CD14-positive monocyte (primary cell): ENCODE measurements at regions not wholly inside any gene's neighbourhood (a gene's known extent, or its start where the extent isn't known, plus 50 kb on each side); places are given as distances from the start of the nearest gene placed in this dataset.

Experiments
- DNase-seq, 3 donors: peaks; one replicate each; pipeline ENCODE4 v3.0.0-alpha.2; 2011 to 2022
- H2AFZ ChIP-seq: 2 replicates; pipeline ENCODE4 v1.6.0; 2012; ENCODE audit warnings: mild to moderate bottlenecking, low read depth, low read length, inconsistent platforms; ENCODE audit not compliant: insufficient read depth, poor library complexity, severe bottlenecking
- H3K27ac ChIP-seq, 2 donors: 1 replicate in 1 of 2; 2 replicates in 1 of 2; pipeline ENCODE4 v1.5.1; 2012 to 2013; ENCODE audit warnings: low read length in 2 of 2, control low read depth in 1 of 2, inconsistent platforms in 1 of 2, low read depth in 1 of 2, mild to moderate bottlenecking in 1 of 2
- H3K27me3 ChIP-seq, 2 donors: one replicate each; pipeline versions ENCODE4 v1.6.0 to v1.6.1; 2011 to 2013; ENCODE audit warnings: low read length in 2 of 2; ENCODE audit not compliant: control insufficient read depth in 2 of 2, insufficient read depth in 2 of 2
- H3K36me3 ChIP-seq, 2 donors: replicated peaks in 1 of 2; 1 replicate in 1 of 2; 2 replicates in 1 of 2; pipeline versions ENCODE4 v1.5.1 to v1.6.1; 2012 to 2013; ENCODE audit warnings: low read length in 2 of 2, control low read depth in 1 of 2, inconsistent platforms in 1 of 2, mild to moderate bottlenecking in 1 of 2; ENCODE audit not compliant: insufficient read depth in 2 of 2, control insufficient read depth in 1 of 2
- H3K4me1 ChIP-seq, 2 donors: 1 replicate in 1 of 2; 2 replicates in 1 of 2; pipeline versions ENCODE4 v1.5.1 to v1.6.1; 2012 to 2013; ENCODE audit warnings: low read length in 2 of 2, control low read depth in 1 of 2, inconsistent platforms in 1 of 2, mild to moderate bottlenecking in 1 of 2, moderate library complexity in 1 of 2; ENCODE audit not compliant: insufficient read depth in 2 of 2, control insufficient read depth in 1 of 2
- H3K4me2 ChIP-seq: replicated peaks from 2 replicates; pipeline ENCODE3; 2012; ENCODE audit warnings: low read length, moderate library complexity, mild to moderate bottlenecking; ENCODE audit not compliant: poor library complexity, severe bottlenecking; ENCODE audit errors: extremely low read depth
- H3K4me3 ChIP-seq, 3 experiments: fragments of 200-600 bp in 1 of 3; sonication (generic) in 1 of 3; replicated peaks in 1 of 3; 1 replicate in 2 of 3; 2 replicates in 1 of 3; pipeline ENCODE4 v1.5.1; 2011 to 2013; ENCODE audit warnings: low read length in 3 of 3, mild to moderate bottlenecking in 3 of 3, control low read depth in 2 of 3, low read depth in 2 of 3, inconsistent platforms in 1 of 3, moderate library complexity in 1 of 3
- H3K79me2 ChIP-seq: 2 replicates; pipeline ENCODE4 v1.6.0; 2012; ENCODE audit warnings: mild to moderate bottlenecking, control low read depth, inconsistent platforms, low read length, moderate library complexity; ENCODE audit not compliant: insufficient read depth
- H3K9ac ChIP-seq: 2 replicates; pipeline ENCODE4 v1.6.0; 2017; ENCODE audit warnings: low read length, mild to moderate bottlenecking; ENCODE audit not compliant: insufficient read depth, poor library complexity, severe bottlenecking
- H3K9me3 ChIP-seq, 2 donors: replicated peaks in 1 of 2; 1 replicate in 1 of 2; 2 replicates in 1 of 2; pipeline versions ENCODE4 v1.5.1 to v1.6.1; 2012 to 2013; ENCODE audit warnings: low read length in 2 of 2, control low read depth in 1 of 2; ENCODE audit not compliant: control insufficient read depth in 1 of 2, insufficient read depth in 1 of 2
- H4K20me1 ChIP-seq: 2 replicates; pipeline ENCODE4 v1.6.0; 2012; ENCODE audit warnings: mild to moderate bottlenecking, low read length, control low read depth, moderate library complexity; ENCODE audit not compliant: insufficient read depth
- H3K27ac Mint-ChIP-seq, 7 donors: one replicate each; pipeline ENCODE4 v1.8.0; 2020; ENCODE audit warnings: mild to moderate bottlenecking in 7 of 7, mixed read lengths in 7 of 7, moderate library complexity in 6 of 7, inconsistent platforms in 2 of 7
- H3K27me3 Mint-ChIP-seq, 3 donors: one replicate each; pipeline ENCODE4 v1.8.0; 2021 to 2022; ENCODE audit warnings: low read depth in 3 of 3, mild to moderate bottlenecking in 3 of 3, mixed read lengths in 3 of 3, moderate library complexity in 3 of 3, inconsistent platforms in 1 of 3
- H3K36me3 Mint-ChIP-seq, 2 donors: one replicate each; pipeline ENCODE4 v1.8.0; 2020; ENCODE audit warnings: mixed read lengths in 2 of 2, inconsistent platforms in 1 of 2, mild to moderate bottlenecking in 1 of 2
- H3K4me1 Mint-ChIP-seq: one replicate; pipeline ENCODE4 v1.8.0; 2020; ENCODE audit warnings: mild to moderate bottlenecking, mixed read lengths
- H3K4me3 Mint-ChIP-seq, 2 donors: one replicate each; pipeline ENCODE4 v1.8.0; 2020; ENCODE audit warnings: mild to moderate bottlenecking in 2 of 2, mixed read lengths in 2 of 2, moderate library complexity in 1 of 2
- H3K9me3 Mint-ChIP-seq, 7 donors: one replicate each; pipeline ENCODE4 v1.8.0; 2020 to 2022; ENCODE audit warnings: mixed read lengths in 7 of 7, mild to moderate bottlenecking in 6 of 7, moderate library complexity in 6 of 7, inconsistent platforms in 2 of 7
- CTCF ChIP-seq: fragments of 200-600 bp; IDR thresholded peaks from one replicate; pipeline ENCODE4 v1.8.0; 2022; ENCODE audit warnings: antibody characterized with exemption, mild to moderate bottlenecking
- WGBS: methylation state at CpG from one replicate; pipeline ENCODE4 v1.1.5; 2013; ENCODE audit warnings: missing lambda C conversion rate; ENCODE audit not compliant: insufficient coverage; 5-methylcytosine and 5-hydroxymethylcytosine counted together
- intact Hi-C, 2 donors: fragments of 100-400 bp; cut with micrococcal nuclease; formaldehyde crosslinking; loops; one replicate each; pipeline versions ENCODE4 v1.15.0 to v1.15.1; 2023

- Mint-ChIP-seq H3K27me3 (peaks cover 7 to 27% (median 18%) of the 10 kb centered on the region in 3 donors), H3K27ac (no peak overlapping the region), H3K4me3 (no peak overlapping the region), H3K4me1 (no peaks in the 10 kb centered on the region), H3K9me3 (peaks cover 4 to 29% (median 12%) of the 10 kb centered on the region in 7 donors), H3K36me3 (no peaks in the 10 kb centered on the region)
- no peak overlapping the region for H3K4me2 ChIP-seq
- no peak overlapping the region for H3K4me3 ChIP-seq
- H4K20me1 ChIP-seq: no peaks in the 10 kb centered on the region
- H3K79me2 ChIP-seq: no peaks in the 10 kb centered on the region
- H2AFZ ChIP-seq: no peak overlapping the region
- H3K4me1 ChIP-seq: no peaks in the 10 kb centered on the region
- intact Hi-C loops: no loop called here
- no peaks in the 10 kb centered on the region for H3K36me3 ChIP-seq
- no peaks in the 10 kb centered on the region for H3K9me3 ChIP-seq
- peaks cover 0 to 6% of the 10 kb centered on the region in 2 donors for H3K27me3 ChIP-seq
- no peak for TF ChIP-seq CTCF
- WGBS: no CpG with 5 or more reads among the region's 5 CpGs
- H3K9ac ChIP-seq: no peak overlapping the region
- no peak overlapping the region for H3K27ac ChIP-seq
- DNase-seq: no peak
These were observed 59.4 kb downstream of the GCC1 start for GRCh38 chr7:127525866-127526480.

- Histone ChIP-seq H3K27ac (no peak overlapping the region), H3K9me3 (no peaks in the 10 kb centered on the region), H2AFZ (no peak overlapping the region), H3K36me3 (no peaks in the 10 kb centered on the region), H3K79me2 (no peaks in the 10 kb centered on the region), H3K4me2 (no peak overlapping the region), H3K4me3 (no peak overlapping the region), H3K4me1 (no peaks in the 10 kb centered on the region), H3K9ac (no peak overlapping the region), H3K27me3 (peaks cover 0 to 5% of the 10 kb centered on the region in 2 donors), H4K20me1 (no peaks in the 10 kb centered on the region)
- H3K4me3 Mint-ChIP-seq: no peak overlapping the region
- TF ChIP-seq CTCF: no peak
- peaks cover 0 to 3% (median 0%) of the 10 kb centered on the region in 7 donors for H3K9me3 Mint-ChIP-seq
- H3K27me3 Mint-ChIP-seq: peaks cover 16 to 18% (median 17%) of the 10 kb centered on the region in 3 donors
- H3K27ac Mint-ChIP-seq: no peak overlapping the region
- no peaks in the 10 kb centered on the region for H3K36me3 Mint-ChIP-seq
- 78% methylated on average over 2 of the region's 2 CpGs for WGBS
- H3K4me1 Mint-ChIP-seq: no peaks in the 10 kb centered on the region
- DNase-seq: no peak
- intact Hi-C loops: no loop called here
These were observed 69.1 kb downstream of the GCC1 start for GRCh38 chr7:127516320-127516719.
